ENCODE measurements at regions not wholly inside any gene's neighbourhood (a gene's known extent, or its start where the extent isn't known, plus 50 kb on each side); places are given as distances from the start of the nearest gene placed in this dataset.

DNA sequence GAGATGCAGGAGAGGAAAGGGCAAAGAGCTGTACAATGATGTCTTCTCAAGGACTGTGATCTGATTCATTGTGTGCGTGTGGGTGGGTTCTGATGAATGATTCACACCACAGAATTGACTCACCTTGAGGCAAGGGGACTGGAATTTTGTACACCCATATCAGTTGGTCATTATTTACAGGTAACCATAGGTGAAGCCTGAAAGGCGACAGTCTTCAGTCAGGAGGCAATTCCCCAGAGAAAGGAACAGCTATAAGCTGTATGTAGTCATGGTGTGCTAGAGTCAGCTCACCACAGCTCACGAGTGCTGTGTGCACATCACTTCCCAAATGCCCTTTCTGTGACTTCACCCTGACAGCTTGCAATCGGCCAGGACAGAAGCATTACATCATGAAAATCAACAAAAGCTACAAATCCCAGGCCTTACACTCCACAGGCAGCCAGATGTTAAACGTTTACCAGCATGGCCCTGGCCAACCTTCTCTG, 87.6 kb upstream of the RPS23 start:
- TF ChIP-seq, protein P1, sequence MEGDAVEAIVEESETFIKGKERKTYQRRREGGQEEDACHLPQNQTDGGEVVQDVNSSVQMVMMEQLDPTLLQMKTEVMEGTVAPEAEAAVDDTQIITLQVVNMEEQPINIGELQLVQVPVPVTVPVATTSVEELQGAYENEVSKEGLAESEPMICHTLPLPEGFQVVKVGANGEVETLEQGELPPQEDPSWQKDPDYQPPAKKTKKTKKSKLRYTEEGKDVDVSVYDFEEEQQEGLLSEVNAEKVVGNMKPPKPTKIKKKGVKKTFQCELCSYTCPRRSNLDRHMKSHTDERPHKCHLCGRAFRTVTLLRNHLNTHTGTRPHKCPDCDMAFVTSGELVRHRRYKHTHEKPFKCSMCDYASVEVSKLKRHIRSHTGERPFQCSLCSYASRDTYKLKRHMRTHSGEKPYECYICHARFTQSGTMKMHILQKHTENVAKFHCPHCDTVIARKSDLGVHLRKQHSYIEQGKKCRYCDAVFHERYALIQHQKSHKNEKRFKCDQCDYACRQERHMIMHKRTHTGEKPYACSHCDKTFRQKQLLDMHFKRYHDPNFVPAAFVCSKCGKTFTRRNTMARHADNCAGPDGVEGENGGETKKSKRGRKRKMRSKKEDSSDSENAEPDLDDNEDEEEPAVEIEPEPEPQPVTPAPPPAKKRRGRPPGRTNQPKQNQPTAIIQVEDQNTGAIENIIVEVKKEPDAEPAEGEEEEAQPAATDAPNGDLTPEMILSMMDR (IDR thresholded peaks at IDR 0.05): no peak
- TF ChIP-seq POLR2A (IDR thresholded peaks at IDR 0.05): no peak
- intact Hi-C loops (cut with DNase I; ENCODE audit: low total_unique reads): no loop called here
- H3K4me1 ChIP-seq: no peaks in the 10 kb centered on the region

DNA sequence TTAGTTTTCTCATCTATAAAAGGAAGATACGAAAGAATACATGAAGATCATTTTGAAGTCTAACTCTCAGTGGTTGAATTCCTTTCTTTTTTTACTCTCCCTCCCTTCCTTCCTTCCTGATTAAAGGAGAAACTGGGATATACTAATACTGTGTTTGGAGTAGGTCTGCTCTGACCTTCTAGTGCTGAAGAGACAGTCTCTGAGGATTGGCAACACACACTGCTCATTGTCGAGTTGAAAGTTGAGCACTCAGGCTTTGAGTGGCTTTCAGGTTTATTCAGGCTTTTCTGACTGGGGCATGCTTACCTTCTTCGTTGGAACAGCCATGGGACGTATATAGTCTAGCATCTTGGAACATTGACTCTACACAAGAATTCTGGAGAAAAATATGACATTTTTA, 86.9 kb upstream of the RPS23 start:
- intact Hi-C loops (cut with DNase I; ENCODE audit: low total_unique reads): no loop called here

More for the DNA sequence above, 87.6 kb upstream of the RPS23 start:
- H3K9me3 ChIP-seq: no peaks in the 10 kb centered on the region
- H3K27ac ChIP-seq: no peak overlapping the region
- H3K36me3 ChIP-seq: no peaks in the 10 kb centered on the region
- H3K4me3 ChIP-seq: no peak overlapping the region
- no peak for DNase-seq
- H3K27me3 ChIP-seq: no peaks in the 10 kb centered on the region

DNA sequence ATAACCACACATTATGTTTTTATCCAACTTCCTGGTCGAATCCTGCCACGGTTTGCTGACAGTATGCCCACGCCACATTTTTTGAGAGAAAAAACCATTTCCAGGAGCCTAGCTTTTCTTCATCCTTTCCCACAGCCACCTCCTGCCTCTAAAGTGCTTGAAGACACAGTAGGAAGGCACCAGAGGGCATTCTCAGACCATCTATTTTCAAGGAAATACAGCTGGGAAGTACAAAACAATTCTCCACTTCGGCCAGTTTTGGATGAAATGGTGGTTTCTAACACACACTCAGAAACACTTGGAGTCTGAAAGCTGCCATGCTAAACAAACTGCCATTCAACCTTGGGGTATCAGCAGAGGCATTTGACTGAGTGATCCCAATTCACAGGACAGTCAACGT, 86.3 kb upstream of the RPS23 start:
- intact Hi-C loops (cut with DNase I; ENCODE audit: low total_unique reads): no loop called here
- Histone ChIP-seq H3K36me3 (no peaks in the 10 kb centered on the region), H3K27me3 (no peaks in the 10 kb centered on the region), H3K27ac (no peak overlapping the region), H3K4me1 (no peaks in the 10 kb centered on the region), H3K4me3 (no peak overlapping the region), H3K9me3 (no peaks in the 10 kb centered on the region)
- TF ChIP-seq, protein P1 (IDR thresholded peaks at IDR 0.05): peak in 3 of 4 experiments; percentile 31 to 60 (median 54)
- no peak for TF ChIP-seq POLR2A (IDR thresholded peaks at IDR 0.05)
- DNase-seq: no peak

More for the DNA sequence above, 86.9 kb upstream of the RPS23 start:
- TF ChIP-seq, protein P1 (IDR thresholded peaks at IDR 0.05): no peak
- TF ChIP-seq POLR2A (IDR thresholded peaks at IDR 0.05): no peak
- no peaks in the 10 kb centered on the region for H3K4me1 ChIP-seq
- H3K9me3 ChIP-seq: no peaks in the 10 kb centered on the region
- no peaks in the 10 kb centered on the region for H3K36me3 ChIP-seq
- DNase-seq: no peak
- no peak overlapping the region for H3K27ac ChIP-seq
- H3K4me3 ChIP-seq: no peak overlapping the region
- no peaks in the 10 kb centered on the region for H3K27me3 ChIP-seq

DNA sequence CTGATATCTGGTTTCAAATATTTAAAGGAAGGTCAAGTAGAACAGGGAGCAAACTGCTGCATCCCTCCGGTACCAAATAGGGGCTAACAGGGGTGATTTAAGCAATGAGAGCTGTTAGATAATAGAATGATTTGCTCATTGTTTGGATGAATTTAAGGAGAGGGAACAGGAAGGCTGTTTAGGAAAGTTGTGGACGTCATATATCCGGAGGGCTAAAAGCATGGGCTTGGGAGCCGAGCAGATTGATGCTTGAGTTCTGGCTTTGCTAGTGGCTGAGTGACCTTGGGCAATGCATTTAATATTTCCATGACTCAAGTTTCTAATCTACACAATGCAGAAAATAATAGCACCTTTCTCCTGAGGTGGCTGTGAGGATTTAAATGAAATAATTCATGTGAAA, 85.4 kb upstream of the RPS23 start:
- H3K4me3 ChIP-seq: no peak overlapping the region
- H3K9me3 ChIP-seq: no peaks in the 10 kb centered on the region
- H3K36me3 ChIP-seq: no peaks in the 10 kb centered on the region
- no peak overlapping the region for H3K27ac ChIP-seq
- TF ChIP-seq, protein P1 (IDR thresholded peaks at IDR 0.05): no peak
- no peak for TF ChIP-seq POLR2A (IDR thresholded peaks at IDR 0.05)
- H3K27me3 ChIP-seq: no peaks in the 10 kb centered on the region
- H3K4me1 ChIP-seq: no peaks in the 10 kb centered on the region
- DNase-seq: no peak
- intact Hi-C loops (cut with DNase I; ENCODE audit: low total_unique reads): no loop called here

DNA sequence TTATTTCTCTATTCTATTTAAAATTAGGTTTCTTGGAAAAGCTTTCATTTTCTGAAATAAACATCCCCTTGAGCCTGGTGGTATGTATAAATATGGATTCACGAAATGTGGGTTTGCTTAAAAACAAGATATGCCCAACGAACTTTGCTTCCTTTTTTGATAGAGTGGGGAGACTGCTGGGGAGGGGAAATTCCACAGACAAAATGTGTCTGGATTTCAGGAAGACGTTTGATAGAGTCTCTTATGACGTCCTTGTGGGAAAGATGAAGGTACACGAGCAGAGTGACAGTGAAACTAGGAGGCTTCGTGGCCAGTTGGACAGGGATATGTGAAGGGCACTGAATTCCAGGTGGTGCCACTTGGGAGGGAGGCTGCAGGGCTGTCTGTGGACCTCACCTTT, 84.5 kb upstream of the RPS23 start:
- Histone ChIP-seq H3K4me1 (no peaks in the 10 kb centered on the region), H3K36me3 (no peaks in the 10 kb centered on the region), H3K9me3 (no peaks in the 10 kb centered on the region), H3K27me3 (no peaks in the 10 kb centered on the region), H3K4me3 (no peak overlapping the region), H3K27ac (no peak overlapping the region)
- TF ChIP-seq POLR2A (IDR thresholded peaks at IDR 0.05): no peak
- TF ChIP-seq, protein P1 (IDR thresholded peaks at IDR 0.05): no peak
- intact Hi-C loops (cut with DNase I; ENCODE audit: low total_unique reads): no loop called here
- no peak for DNase-seq

Data from uterus (tissue), 3 donors.